ENCODE measurements at regions not wholly inside any gene's neighbourhood (a gene's known extent, or its start where the extent isn't known, plus 50 kb on each side); places are given as distances from the start of the nearest gene placed in this dataset. TPM values are rescaled to one million over a fixed set of nuclear protein-coding genes. Genes with fewer than 3 reads are reported as not detected.

DNA sequence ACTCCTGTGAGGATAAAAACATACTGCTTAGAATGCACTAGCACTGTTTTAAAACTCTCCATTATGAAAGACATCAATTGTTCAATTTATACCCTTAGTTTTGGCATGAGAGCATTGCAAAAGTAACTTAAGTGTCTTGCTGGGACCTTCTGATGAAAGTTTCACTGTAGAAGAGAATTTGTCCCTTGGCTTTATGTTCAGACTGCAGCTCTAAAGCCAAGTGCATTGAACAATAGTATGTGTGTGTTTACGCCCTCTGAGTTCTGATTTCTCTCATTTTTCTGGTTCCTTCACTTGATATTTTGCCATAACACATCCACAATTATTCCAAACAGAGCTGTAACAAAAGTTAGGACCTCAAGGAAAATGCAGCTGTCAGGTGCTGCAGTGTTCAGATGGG, 474.6 kb downstream of the DISC1 start:
- TF ChIP-seq, protein P1, sequence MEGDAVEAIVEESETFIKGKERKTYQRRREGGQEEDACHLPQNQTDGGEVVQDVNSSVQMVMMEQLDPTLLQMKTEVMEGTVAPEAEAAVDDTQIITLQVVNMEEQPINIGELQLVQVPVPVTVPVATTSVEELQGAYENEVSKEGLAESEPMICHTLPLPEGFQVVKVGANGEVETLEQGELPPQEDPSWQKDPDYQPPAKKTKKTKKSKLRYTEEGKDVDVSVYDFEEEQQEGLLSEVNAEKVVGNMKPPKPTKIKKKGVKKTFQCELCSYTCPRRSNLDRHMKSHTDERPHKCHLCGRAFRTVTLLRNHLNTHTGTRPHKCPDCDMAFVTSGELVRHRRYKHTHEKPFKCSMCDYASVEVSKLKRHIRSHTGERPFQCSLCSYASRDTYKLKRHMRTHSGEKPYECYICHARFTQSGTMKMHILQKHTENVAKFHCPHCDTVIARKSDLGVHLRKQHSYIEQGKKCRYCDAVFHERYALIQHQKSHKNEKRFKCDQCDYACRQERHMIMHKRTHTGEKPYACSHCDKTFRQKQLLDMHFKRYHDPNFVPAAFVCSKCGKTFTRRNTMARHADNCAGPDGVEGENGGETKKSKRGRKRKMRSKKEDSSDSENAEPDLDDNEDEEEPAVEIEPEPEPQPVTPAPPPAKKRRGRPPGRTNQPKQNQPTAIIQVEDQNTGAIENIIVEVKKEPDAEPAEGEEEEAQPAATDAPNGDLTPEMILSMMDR (IDR thresholded peaks at IDR 0.05) = no peak
- TF ChIP-seq EP300 (IDR thresholded peaks at IDR 0.05) (no peak), POLR2A (IDR thresholded peaks at IDR 0.05) (no peak)
- Histone ChIP-seq H3K9me3 (no peaks in the 10 kb centered on the region), H3K36me3 (no peaks in the 10 kb centered on the region), H3K27ac (peak overlapping the region in 1 of 4 donors; percentile 6), H3K27me3 (no peaks in the 10 kb centered on the region), H3K4me1 (peaks cover 0 to 9% (median 0%) of the 10 kb centered on the region in 4 donors), H3K4me3 (no peak overlapping the region)
- 37 to 42% methylated on average over 1 of the region's 1 CpG for WGBS, 2 donors
- DNase-seq (ENCODE audit: low spot score in 2 of 2) = no peak

- Histone ChIP-seq H3K4me1 (peaks cover 0 to 9% (median 0%) of the 10 kb centered on the region in 4 donors), H3K27ac (no peak overlapping the region), H3K9me3 (no peaks in the 10 kb centered on the region), H3K4me3 (no peak overlapping the region), H3K36me3 (no peaks in the 10 kb centered on the region), H3K27me3 (no peaks in the 10 kb centered on the region)
- TF ChIP-seq POLR2A (IDR thresholded peaks at IDR 0.05) (no peak), EP300 (IDR thresholded peaks at IDR 0.05) (no peak)
- TF ChIP-seq, protein P1 (IDR thresholded peaks at IDR 0.05) = no peak
- DNase-seq (ENCODE audit: low spot score in 2 of 2) = no peak
- 86 to 94% methylated on average over 3 of the region's 3 CpGs for WGBS, 2 donors
These were observed 470.2 kb downstream of the DISC1 start for GRCh38 chr1:232096751-232097150.

Small RNAs in the stretch of these regions (small RNA-seq; reads per million reads assigned to genes)
- gene BX323014.1 (not detected), gene RN7SL299P (not detected)
